ENCODE measurements at regions not wholly inside any gene's neighbourhood (a gene's known extent, or its start where the extent isn't known, plus 50 kb on each side); places are given as distances from the start of the nearest gene placed in this dataset.

DNA sequence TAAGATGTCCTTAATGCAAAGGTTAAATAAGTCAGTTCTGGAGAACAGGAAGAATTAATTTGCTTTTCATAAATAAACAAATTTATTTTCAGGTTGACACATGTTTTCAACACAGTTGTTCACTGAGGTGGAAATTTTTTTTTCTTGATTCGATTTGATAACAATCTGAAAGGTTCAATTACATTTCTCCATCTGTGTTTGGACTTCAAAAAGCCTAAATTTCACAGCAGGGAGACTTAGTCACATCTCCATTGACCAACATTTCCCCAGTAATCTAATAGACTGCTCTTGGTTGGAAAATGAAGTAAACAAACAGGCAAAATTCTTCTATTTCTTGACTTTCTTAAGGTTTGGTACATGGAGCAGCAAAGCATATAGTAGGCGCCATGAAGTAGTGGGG lies 134.9 kb upstream of the CPNE8 start:
- TF ChIP-seq, protein P1, sequence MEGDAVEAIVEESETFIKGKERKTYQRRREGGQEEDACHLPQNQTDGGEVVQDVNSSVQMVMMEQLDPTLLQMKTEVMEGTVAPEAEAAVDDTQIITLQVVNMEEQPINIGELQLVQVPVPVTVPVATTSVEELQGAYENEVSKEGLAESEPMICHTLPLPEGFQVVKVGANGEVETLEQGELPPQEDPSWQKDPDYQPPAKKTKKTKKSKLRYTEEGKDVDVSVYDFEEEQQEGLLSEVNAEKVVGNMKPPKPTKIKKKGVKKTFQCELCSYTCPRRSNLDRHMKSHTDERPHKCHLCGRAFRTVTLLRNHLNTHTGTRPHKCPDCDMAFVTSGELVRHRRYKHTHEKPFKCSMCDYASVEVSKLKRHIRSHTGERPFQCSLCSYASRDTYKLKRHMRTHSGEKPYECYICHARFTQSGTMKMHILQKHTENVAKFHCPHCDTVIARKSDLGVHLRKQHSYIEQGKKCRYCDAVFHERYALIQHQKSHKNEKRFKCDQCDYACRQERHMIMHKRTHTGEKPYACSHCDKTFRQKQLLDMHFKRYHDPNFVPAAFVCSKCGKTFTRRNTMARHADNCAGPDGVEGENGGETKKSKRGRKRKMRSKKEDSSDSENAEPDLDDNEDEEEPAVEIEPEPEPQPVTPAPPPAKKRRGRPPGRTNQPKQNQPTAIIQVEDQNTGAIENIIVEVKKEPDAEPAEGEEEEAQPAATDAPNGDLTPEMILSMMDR (IDR thresholded peaks at IDR 0.05; ENCODE audit: extremely low read depth in 1 of 2, insufficient read depth in 1 of 2, low read depth in 1 of 2, low read length in 2 of 2): no peak
- TF ChIP-seq POLR2A (IDR thresholded peaks at IDR 0.05; ENCODE audit: low read depth, low read length) (no peak), POLR2AphosphoS5 (IDR thresholded peaks at IDR 0.05; ENCODE audit: insufficient read depth, low read depth, low read length) (no peak), EZH2 (IDR thresholded peaks at IDR 0.05; ENCODE audit: borderline replicate concordance, low read depth, low read length, severe bottlenecking) (no peak)
- TF ChIP-seq, protein P2, sequence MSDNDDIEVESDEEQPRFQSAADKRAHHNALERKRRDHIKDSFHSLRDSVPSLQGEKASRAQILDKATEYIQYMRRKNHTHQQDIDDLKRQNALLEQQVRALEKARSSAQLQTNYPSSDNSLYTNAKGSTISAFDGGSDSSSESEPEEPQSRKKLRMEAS (IDR thresholded peaks at IDR 0.05; ENCODE audit: insufficient read depth, insufficient read length): no peak

All from endothelial cell of umbilical vein (primary cell).